B cell (primary cell): ENCODE measurements at regions not wholly inside any gene's neighbourhood (a gene's known extent, or its start where the extent isn't known, plus 50 kb on each side); places are given as distances from the start of the nearest gene placed in this dataset.

Source experiments
- ATAC-seq: fragments of 200-7000 bp; cut with Tn5 transposase; one replicate; pipeline ENCODE4 v1.10.0; 2021; ENCODE audit warnings: low read depth, mild to moderate bottlenecking, moderate number of reproducible peaks, moderate library complexity
- CTCF ChIA-PET: fragments of 350-600 bp; sonication (Branson Sonifier 250); formaldehyde crosslinking; loops from one replicate; lab custom pipeline; 2021; ENCODE audit warnings: antibody characterized with exemption, inconsistent platforms; lab: Charles Lee
- POLR2A ChIA-PET: fragments of 350-600 bp; sonication (Branson Sonifier 250); formaldehyde crosslinking; loops from one replicate; lab custom pipeline; 2021; ENCODE audit warnings: antibody characterized with exemption; lab: Charles Lee
- DNase-seq: peaks from one replicate; pipeline ENCODE4 v3.0.0; 2013
- H2AFZ ChIP-seq: 2 replicates; pipeline ENCODE4 v1.6.1; 2012; ENCODE audit warnings: mild to moderate bottlenecking, low read depth, low read length; ENCODE audit not compliant: insufficient read depth, poor library complexity, severe bottlenecking
- H3K27ac ChIP-seq, 2 donors: 1 replicate in 1 of 2; 2 replicates in 1 of 2; pipeline ENCODE4 v1.5.1; 2012 to 2013; ENCODE audit warnings: low read length in 2 of 2, mild to moderate bottlenecking in 2 of 2, moderate library complexity in 1 of 2
- H3K27me3 ChIP-seq, 4 experiments: fragments of 200-600 bp in 1 of 4; sonication (generic) in 1 of 4; replicated peaks in 1 of 4; 1 replicate in 2 of 4; 2 replicates in 2 of 4; pipeline versions ENCODE4 v1.6.1 to v1.7.0; 2013 to 2016; ENCODE audit warnings: low read length in 3 of 4, mild to moderate bottlenecking in 2 of 4, mixed read lengths in 1 of 4, moderate library complexity in 1 of 4; ENCODE audit not compliant: insufficient read depth in 4 of 4, control insufficient read depth in 3 of 4; ENCODE audit errors: control extremely low read depth in 1 of 4
- H3K36me3 ChIP-seq, 2 experiments: replicated peaks in 1 of 2; 1 replicate in 1 of 2; 2 replicates in 1 of 2; pipeline versions ENCODE4 v1.6.1 to v1.7.1; 2013; ENCODE audit warnings: low read length in 1 of 2; ENCODE audit not compliant: insufficient read depth in 2 of 2, control insufficient read depth in 1 of 2; ENCODE audit errors: control extremely low read depth in 1 of 2, extremely low read depth in 1 of 2
- H3K4me1 ChIP-seq, 2 donors: fragments of 200-600 bp in 1 of 2; sonication (generic) in 1 of 2; 1 replicate in 1 of 2; 2 replicates in 1 of 2; pipeline versions ENCODE4 v1.5.1 to v1.6.1; 2013 to 2017; ENCODE audit warnings: low read length in 2 of 2; ENCODE audit not compliant: control insufficient read depth in 2 of 2, insufficient read depth in 2 of 2
- H3K4me2 ChIP-seq: replicated peaks from 2 replicates; pipeline ENCODE3; 2012; ENCODE audit warnings: mild to moderate bottlenecking, low read depth, low read length; ENCODE audit not compliant: poor library complexity, severe bottlenecking
- H3K4me3 ChIP-seq, 5 experiments: fragments of 200-600 bp in 1 of 5; sonication (generic) in 1 of 5; 1 replicate in 3 of 5; 2 replicates in 2 of 5; pipeline versions ENCODE4 v1.5.1 to v1.7.0; 2011 to 2016; ENCODE audit warnings: low read length in 4 of 5, mild to moderate bottlenecking in 4 of 5, low read depth in 2 of 5, control low read depth in 1 of 5, moderate library complexity in 1 of 5; ENCODE audit not compliant: insufficient read depth in 1 of 5; ENCODE audit errors: control extremely low read depth in 1 of 5, extremely low read depth in 1 of 5
- H3K79me2 ChIP-seq: fragments of 200-600 bp; sonication (generic); one replicate; pipeline ENCODE4 v1.6.0; 2016; ENCODE audit warnings: low read length; ENCODE audit not compliant: control insufficient read depth, insufficient read depth
- H3K9ac ChIP-seq: fragments of 200-600 bp; sonication (generic); 2 replicates; pipeline ENCODE4 v1.6.1; 2017; ENCODE audit warnings: mild to moderate bottlenecking, low read length, moderate library complexity
- H3K9me3 ChIP-seq, 3 donors: one replicate each; pipeline versions ENCODE4 v1.6.1 to v1.7.1; 2013; ENCODE audit warnings: low read length in 2 of 3; ENCODE audit not compliant: control insufficient read depth in 2 of 3, insufficient read depth in 1 of 3; ENCODE audit errors: control extremely low read depth in 1 of 3
- H4K20me1 ChIP-seq: 2 replicates; pipeline ENCODE4 v1.6.0; 2012; ENCODE audit warnings: mild to moderate bottlenecking, low read length; ENCODE audit not compliant: insufficient read depth, control insufficient read depth, poor library complexity, severe bottlenecking
- H3K27ac Mint-ChIP-seq: one replicate; pipeline ENCODE4 v1.8.0; 2021; ENCODE audit warnings: mixed read lengths
- H3K27me3 Mint-ChIP-seq: one replicate; pipeline ENCODE4 v1.8.0; 2021; ENCODE audit warnings: mixed read lengths
- H3K4me1 Mint-ChIP-seq: one replicate; pipeline ENCODE4 v1.8.0; 2021; ENCODE audit warnings: mixed read lengths
- H3K4me3 Mint-ChIP-seq: one replicate; pipeline ENCODE4 v1.8.0; 2021; ENCODE audit warnings: mixed read lengths
- H3K9me3 Mint-ChIP-seq: one replicate; pipeline ENCODE4 v1.8.0; 2022; ENCODE audit warnings: mixed read lengths; ENCODE audit not compliant: insufficient read depth
- CTCF ChIP-seq: fragments of 200-600 bp; IDR thresholded peaks from one replicate; pipeline ENCODE4 v1.8.0; 2022; ENCODE audit warnings: antibody characterized with exemption, mild to moderate bottlenecking
- EZH2 ChIP-seq: IDR thresholded peaks from 2 replicates; pipeline ENCODE4 v1.6.1; 2012; ENCODE audit warnings: borderline replicate concordance, low read depth, mild to moderate bottlenecking, moderate library complexity, low read length; ENCODE audit not compliant: insufficient read depth, poor library complexity, severe bottlenecking
- WGBS: methylation state at CpG from one replicate; pipeline ENCODE4 v1.1.5; 2013; ENCODE audit warnings: missing lambda C conversion rate; ENCODE audit not compliant: insufficient coverage; 5-methylcytosine and 5-hydroxymethylcytosine counted together
- intact Hi-C: fragments of 100-400 bp; cut with micrococcal nuclease; formaldehyde crosslinking; loops from one replicate; pipeline ENCODE4 v1.10.0; 2022

GRCh38 chr1:95832370-95832769 is 598.4 kb downstream of the RWDD3 start:
- H3K4me3 Mint-ChIP-seq = no peak overlapping the region
- no peak overlapping the region for H3K4me2 ChIP-seq
- H3K36me3 ChIP-seq = no peaks in the 10 kb centered on the region
- no peaks in the 10 kb centered on the region for H3K4me1 Mint-ChIP-seq
- intact Hi-C loops = no loop called here
- no peaks in the 10 kb centered on the region for H3K4me1 ChIP-seq
- no peak for ATAC-seq
- no peak for DNase-seq
- H3K9me3 ChIP-seq = peaks cover 0 to 1% (median 0%) of the 10 kb centered on the region in 3 donors
- no peak overlapping the region for H3K4me3 ChIP-seq
- no peak overlapping the region for H2AFZ ChIP-seq
- H3K9ac ChIP-seq = no peak overlapping the region
- no peak overlapping the region for H3K27ac ChIP-seq
- no peaks in the 10 kb centered on the region for H3K79me2 ChIP-seq
- no peaks in the 10 kb centered on the region for H3K27me3 Mint-ChIP-seq
- H3K27me3 ChIP-seq = no peaks in the 10 kb centered on the region
- H3K9me3 Mint-ChIP-seq = peaks cover 15% of the 10 kb centered on the region
- 100% methylated on average over 2 of the region's 2 CpGs for WGBS
- TF ChIP-seq CTCF (no peak), EZH2 (no peak)
- no peak overlapping the region for H3K27ac Mint-ChIP-seq
- POLR2A ChIA-PET = no interaction called here
- no peaks in the 10 kb centered on the region for H4K20me1 ChIP-seq
- CTCF ChIA-PET = no interaction called here

- Histone ChIP-seq H4K20me1 (no peaks in the 10 kb centered on the region), H2AFZ (no peak overlapping the region), H3K9me3 (peaks cover 0 to 25% (median 0%) of the 10 kb centered on the region in 3 donors), H3K27me3 (no peaks in the 10 kb centered on the region), H3K9ac (no peak overlapping the region), H3K4me2 (no peak overlapping the region), H3K4me3 (no peak overlapping the region), H3K4me1 (no peaks in the 10 kb centered on the region), H3K27ac (no peak overlapping the region), H3K79me2 (no peaks in the 10 kb centered on the region), H3K36me3 (no peaks in the 10 kb centered on the region)
- no peaks in the 10 kb centered on the region for H3K27me3 Mint-ChIP-seq
- no peak overlapping the region for H3K27ac Mint-ChIP-seq
- DNase-seq (no peak), ATAC-seq (no peak)
- intact Hi-C loops = no loop called here
- TF ChIP-seq EZH2 (no peak), CTCF (no peak)
- no peak overlapping the region for H3K4me3 Mint-ChIP-seq
- ChIA-PET POLR2A (no interaction called here), CTCF (no interaction called here)
- WGBS = 81% methylated on average over 2 of the region's 2 CpGs
- peaks cover 4% of the 10 kb centered on the region for H3K9me3 Mint-ChIP-seq
- no peaks in the 10 kb centered on the region for H3K4me1 Mint-ChIP-seq
These were observed 615.4 kb downstream of the RWDD3 start for GRCh38 chr1:95849439-95849838.
